ENCODE measurements at regions not wholly inside any gene's neighbourhood (a gene's known extent, or its start where the extent isn't known, plus 50 kb on each side); places are given as distances from the start of the nearest gene placed in this dataset.

- no peak overlapping the region for H3K9ac ChIP-seq (ENCODE audit: low read length)
- H2AFZ ChIP-seq (ENCODE audit: low read depth, low read length, poor library complexity, severe bottlenecking) = peak overlapping the region; percentile 24
- no peak for TF ChIP-seq ATF3 (IDR thresholded peaks at IDR 0.05)
- no peak for TF ChIP-seq POLR2A (IDR thresholded peaks at IDR 0.05; ENCODE audit: borderline replicate concordance, extremely low read depth, insufficient read depth, insufficient read length)
- TF ChIP-seq SP1 (IDR thresholded peaks at IDR 0.05; ENCODE audit: low read depth) = no peak
- TF ChIP-seq CBX3 (IDR thresholded peaks at IDR 0.05; ENCODE audit: low read depth) = no peak
- TF ChIP-seq SIN3A (IDR thresholded peaks at IDR 0.05; ENCODE audit: low read depth) = no peak
- TF ChIP-seq TCF7L2 (IDR thresholded peaks at IDR 0.05; ENCODE audit: borderline replicate concordance, extremely low read depth, insufficient read depth, insufficient read length) = no peak
- TF ChIP-seq, protein P1, sequence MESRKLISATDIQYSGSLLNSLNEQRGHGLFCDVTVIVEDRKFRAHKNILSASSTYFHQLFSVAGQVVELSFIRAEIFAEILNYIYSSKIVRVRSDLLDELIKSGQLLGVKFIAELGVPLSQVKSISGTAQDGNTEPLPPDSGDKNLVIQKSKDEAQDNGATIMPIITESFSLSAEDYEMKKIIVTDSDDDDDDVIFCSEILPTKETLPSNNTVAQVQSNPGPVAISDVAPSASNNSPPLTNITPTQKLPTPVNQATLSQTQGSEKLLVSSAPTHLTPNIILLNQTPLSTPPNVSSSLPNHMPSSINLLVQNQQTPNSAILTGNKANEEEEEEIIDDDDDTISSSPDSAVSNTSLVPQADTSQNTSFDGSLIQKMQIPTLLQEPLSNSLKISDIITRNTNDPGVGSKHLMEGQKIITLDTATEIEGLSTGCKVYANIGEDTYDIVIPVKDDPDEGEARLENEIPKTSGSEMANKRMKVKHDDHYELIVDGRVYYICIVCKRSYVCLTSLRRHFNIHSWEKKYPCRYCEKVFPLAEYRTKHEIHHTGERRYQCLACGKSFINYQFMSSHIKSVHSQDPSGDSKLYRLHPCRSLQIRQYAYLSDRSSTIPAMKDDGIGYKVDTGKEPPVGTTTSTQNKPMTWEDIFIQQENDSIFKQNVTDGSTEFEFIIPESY (IDR thresholded peaks at IDR 0.05; ENCODE audit: extremely low read depth, insufficient replicate concordance, low read length) = no peak
- no peak for TF ChIP-seq FOSL1 (IDR thresholded peaks at IDR 0.05; ENCODE audit: low read depth)
- TF ChIP-seq ZFX (IDR thresholded peaks at IDR 0.05) = no peak
- TF ChIP-seq, protein P2, sequence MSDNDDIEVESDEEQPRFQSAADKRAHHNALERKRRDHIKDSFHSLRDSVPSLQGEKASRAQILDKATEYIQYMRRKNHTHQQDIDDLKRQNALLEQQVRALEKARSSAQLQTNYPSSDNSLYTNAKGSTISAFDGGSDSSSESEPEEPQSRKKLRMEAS (IDR thresholded peaks at IDR 0.05) = no peak
- no peak for TF ChIP-seq EZH2 (IDR thresholded peaks at IDR 0.05)
- TF ChIP-seq ZNF274 (IDR thresholded peaks at IDR 0.05; ENCODE audit: low read depth, low read length) = no peak
- TF ChIP-seq RAD21 (IDR thresholded peaks at IDR 0.05; ENCODE audit: low read depth) = no peak
- ATAC-seq (no peak), DNase-seq (ENCODE audit: low read depth, low spot score) (no peak)
- ChIA-PET RAD21 (ENCODE audit: low non-redundant PET in 1 of 2, low total read pairs in 2 of 2, uncharacterized antibody in 2 of 2, unreplicated experiment in 2 of 2) (no interaction called here), CTCF (interaction anchor here (1.0 to 1.7 kb wide), 2 partner anchors 146 kb away, joined by 5 read pairs; no protein-coding TSS in a partner anchor), POLR2A (no interaction called here)
- intact Hi-C loops (cut with micrococcal nuclease) = no loop called here
- H4K20me1 ChIP-seq (ENCODE audit: insufficient read depth) = no peaks in the 10 kb centered on the region
- no peaks in the 10 kb centered on the region for H3K9me3 ChIP-seq (ENCODE audit: control insufficient read depth in 1 of 2, insufficient read depth in 1 of 2, low read depth in 1 of 2, low read length in 2 of 2)
- peak overlapping the region; percentile 66 for H3K4me2 ChIP-seq (ENCODE audit: low read length)
- H3K4me3 ChIP-seq (replicated peaks in 1 of 2; ENCODE audit: low read depth in 1 of 2, low read length in 2 of 2) = peak overlapping the region in 1 of 2 experiments; percentile 23; a peak in 2 of 4 replicates
- peak overlapping the region; percentile 26; the same call in 1 of the 2 replicates for H3K27ac ChIP-seq (ENCODE audit: low read depth, low read length)
- H3K79me2 ChIP-seq (ENCODE audit: insufficient read depth, low read length) = no peaks in the 10 kb centered on the region
- no peaks in the 10 kb centered on the region for H3K36me3 ChIP-seq (ENCODE audit: control insufficient read depth in 1 of 2, insufficient read depth in 2 of 2, low read length in 2 of 2)
- peaks cover 12 to 56% of the 10 kb centered on the region in 2 experiments for H3K4me1 ChIP-seq (ENCODE audit: control insufficient read depth in 1 of 2, insufficient read depth in 2 of 2, low read length in 2 of 2)
- BruUV-seq (replicated peaks) = no TSS peak
- H3K9me2 ChIP-seq (ENCODE audit: insufficient read depth) = no peaks in the 10 kb centered on the region
- no peaks in the 10 kb centered on the region for H3K27me3 ChIP-seq (ENCODE audit: insufficient read depth, low read length)
These were observed 196.6 kb downstream of the MATN1 start for GRCh38 chr1:30526652-30527345.

Data from HCT116 (cell line).